Cardiac fibroblast (primary cell): ENCODE measurements at regions not wholly inside any gene's neighbourhood (a gene's known extent, or its start where the extent isn't known, plus 50 kb on each side); places are given as distances from the start of the nearest gene placed in this dataset.
"Not testable (repeated sequence)": the region's sequence is repeated elsewhere in the genome, so short reads cannot be mapped to it uniquely, and the experiment has no call there.

Experiments used
- DNase-seq, 2 donors: peaks; one replicate each; pipeline versions ENCODE4 v3.0.0 to v3.0.0-alpha.2; 2010; ENCODE audit warnings: low read depth in 2 of 2
- H3K4me3 ChIP-seq, 2 donors: replicated peaks in 1 of 2; 1 replicate in 1 of 2; 2 replicates in 1 of 2; pipeline ENCODE4 v1.5.1; 2011; ENCODE audit warnings: low read depth in 2 of 2, low read length in 2 of 2, mild to moderate bottlenecking in 2 of 2, moderate library complexity in 1 of 2
- CTCF ChIP-seq: IDR thresholded peaks from one replicate; pipeline ENCODE4 v1.5.1; 2011; ENCODE audit warnings: low read depth, mild to moderate bottlenecking, low read length, inconsistent platforms

- no peak overlapping the region for H3K4me3 ChIP-seq
- DNase-seq = no peak
- TF ChIP-seq CTCF = no peak
Observed at GRCh38 chr13:68719815-68720214, 1387.8 kb upstream of the ATXN8OS start.

GRCh38 chr13:68715651-68716050, 1392.0 kb upstream of the ATXN8OS start:
- TF ChIP-seq CTCF = no peak
- no peak overlapping the region for H3K4me3 ChIP-seq
- DNase-seq = no peak

GRCh38 chr13:68714292-68714691, 1393.3 kb upstream of the ATXN8OS start:
- H3K4me3 ChIP-seq = no peak overlapping the region
- no peak for TF ChIP-seq CTCF
- DNase-seq = no peak

GRCh38 chr13:68713394-68713793, 1394.2 kb upstream of the ATXN8OS start:
- no peak for DNase-seq
- no peak for TF ChIP-seq CTCF
- no peak overlapping the region for H3K4me3 ChIP-seq

GRCh38 chr13:68708336-68708908, 1399.2 kb upstream of the ATXN8OS start:
- no peak for DNase-seq
- no peak overlapping the region for H3K4me3 ChIP-seq
- no peak for TF ChIP-seq CTCF

GRCh38 chr13:68706044-68706443, 1401.6 kb upstream of the ATXN8OS start:
- not testable (repeated sequence) for DNase-seq, H3K4me3 ChIP-seq

GRCh38 chr13:68697551-68697950, 1410.1 kb upstream of the ATXN8OS start:
- no peak for DNase-seq
- H3K4me3 ChIP-seq = no peak overlapping the region
- TF ChIP-seq CTCF = no peak
